ELR (cell line): ENCODE measurements at regions not wholly inside any gene's neighbourhood (a gene's known extent, or its start where the extent isn't known, plus 50 kb on each side); places are given as distances from the start of the nearest gene placed in this dataset.

Experiments
- DNase-seq: peaks from one replicate; pipeline ENCODE4 v3.0.0-alpha.2; 2015; ENCODE audit warnings: low read depth

DNA sequence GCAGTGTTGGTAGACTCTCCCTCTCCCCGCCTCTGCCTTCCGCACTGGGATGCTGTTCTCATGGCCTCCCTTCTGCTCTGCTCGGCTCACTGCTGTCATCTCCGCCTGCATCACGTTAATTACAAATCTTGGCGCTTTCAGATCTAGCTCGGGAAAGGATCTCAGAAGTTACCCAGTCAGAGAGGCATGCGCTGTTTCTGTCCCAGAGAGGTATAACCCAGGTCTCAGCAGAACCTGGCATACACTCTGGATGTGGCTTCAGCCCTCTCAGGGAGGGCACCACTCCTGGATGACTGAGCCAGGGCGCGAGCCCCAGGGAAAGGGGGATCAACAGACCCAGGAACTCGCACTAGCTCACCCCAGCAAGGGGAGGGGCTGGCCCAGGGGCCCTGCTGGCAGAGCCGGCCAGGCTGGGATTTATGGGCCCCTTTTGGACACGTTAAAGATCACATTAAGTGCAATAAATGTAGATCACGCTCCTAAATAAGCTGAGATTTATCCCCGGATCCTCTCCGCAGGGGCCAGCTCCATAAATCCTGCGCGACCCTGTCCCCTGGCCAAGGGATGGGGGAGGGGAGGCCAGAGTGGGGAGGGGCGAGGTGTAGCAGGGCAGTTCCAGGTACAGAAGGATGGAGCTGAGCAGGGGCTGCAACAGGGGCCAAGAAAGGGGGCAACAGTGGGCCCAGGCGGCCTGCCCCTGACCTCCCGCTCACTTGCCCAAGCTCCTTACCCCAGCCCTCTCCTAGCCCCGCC lies 101.3 kb upstream of the ZBTB40 start:
- DNase-seq: no peak

DNA sequence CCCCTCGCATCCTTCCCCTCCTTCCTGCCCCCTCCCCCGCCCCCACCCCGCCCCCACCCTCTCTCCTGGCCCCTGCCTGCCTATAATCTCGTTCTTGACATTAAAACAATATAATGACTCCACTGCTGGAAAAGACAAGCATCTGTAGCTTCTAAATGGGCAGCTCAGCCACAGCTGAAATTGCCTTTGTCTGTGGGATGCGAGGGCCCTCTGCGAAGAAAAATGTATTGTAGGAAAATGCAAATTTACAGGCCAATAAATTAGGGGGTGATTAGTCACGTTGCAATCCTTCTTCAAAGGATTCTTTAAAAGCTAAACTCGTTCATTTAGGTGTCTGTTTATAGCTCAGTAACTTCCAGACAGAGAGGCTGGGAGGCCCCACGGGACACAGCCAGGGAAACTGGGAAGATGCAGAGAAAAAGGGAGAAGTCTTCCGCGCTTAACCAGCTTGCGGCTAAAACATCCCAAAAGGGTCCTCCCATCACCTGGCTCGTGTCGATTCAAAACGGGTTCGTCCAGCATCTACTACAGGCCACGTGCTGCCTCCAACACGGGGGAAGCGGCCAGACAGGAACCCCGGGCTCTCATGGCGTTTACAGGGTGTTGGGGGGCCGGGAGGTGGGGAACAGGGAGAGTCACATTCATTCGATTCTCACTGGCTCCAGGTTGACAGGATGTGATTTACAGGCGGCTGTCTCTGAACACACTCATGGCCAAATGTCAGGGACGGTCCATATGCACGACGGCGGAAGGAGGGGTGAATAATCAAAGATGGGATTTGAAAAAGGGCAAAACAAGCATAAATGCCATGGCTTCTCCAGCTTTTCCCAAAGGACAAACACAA lies 100.5 kb upstream of the ZBTB40 start:
- no peak for DNase-seq

DNA sequence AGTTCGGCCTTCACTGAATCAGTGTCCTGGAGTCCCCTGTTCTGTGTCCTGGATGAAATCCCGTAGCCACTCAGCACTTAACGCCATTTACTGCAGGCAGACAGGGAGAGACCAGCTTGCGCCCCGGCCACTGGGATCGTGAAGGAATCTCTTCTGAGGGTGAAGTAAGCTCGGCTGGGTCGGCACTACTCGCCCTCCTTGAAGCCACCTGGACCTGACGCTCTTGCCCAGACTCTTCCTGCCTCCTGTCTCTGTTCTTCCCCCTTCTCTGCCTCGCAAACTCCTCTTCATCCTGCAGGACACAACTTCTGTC lies 99.9 kb upstream of the ZBTB40 start:
- no peak for DNase-seq

DNA sequence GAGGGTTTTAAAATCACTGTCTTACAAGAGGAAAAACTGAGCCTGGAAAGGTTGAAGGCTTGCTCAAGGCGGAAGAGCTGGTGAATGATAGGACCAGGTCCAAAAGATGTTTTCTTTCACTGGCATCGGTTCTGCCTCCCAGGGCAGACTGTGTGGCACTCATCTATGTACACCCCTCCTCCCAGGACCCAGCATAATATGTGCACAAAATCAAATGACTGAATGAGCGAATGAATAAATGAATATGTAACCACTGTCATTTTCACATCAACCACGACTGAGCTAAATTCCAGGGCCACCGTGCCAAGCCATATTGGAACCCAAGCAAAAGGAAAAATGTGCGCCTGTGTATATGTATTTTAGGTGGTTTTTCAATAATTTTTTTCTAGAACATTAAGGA lies 99.3 kb upstream of the ZBTB40 start:
- no peak for DNase-seq

DNA sequence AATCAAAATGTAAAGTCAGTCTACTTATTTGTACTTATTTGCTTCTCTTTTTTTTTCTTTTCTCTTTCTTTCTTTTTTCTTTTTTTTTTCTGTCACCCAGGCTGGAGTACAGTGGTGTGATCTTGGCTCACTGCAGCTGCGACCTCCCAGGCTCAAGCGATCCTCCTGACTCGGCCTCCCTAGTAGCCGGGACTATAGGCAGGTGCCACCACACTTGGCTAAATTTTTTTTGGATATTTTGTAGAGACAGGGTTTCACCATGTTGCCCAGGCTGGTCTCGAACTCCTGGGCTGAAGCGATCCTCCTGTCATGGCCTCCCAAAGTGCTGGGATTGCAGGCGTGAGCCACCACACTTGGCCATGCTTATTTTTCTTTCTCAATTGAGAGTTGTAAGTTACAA lies 98.8 kb upstream of the ZBTB40 start:
- no peak for DNase-seq

DNA sequence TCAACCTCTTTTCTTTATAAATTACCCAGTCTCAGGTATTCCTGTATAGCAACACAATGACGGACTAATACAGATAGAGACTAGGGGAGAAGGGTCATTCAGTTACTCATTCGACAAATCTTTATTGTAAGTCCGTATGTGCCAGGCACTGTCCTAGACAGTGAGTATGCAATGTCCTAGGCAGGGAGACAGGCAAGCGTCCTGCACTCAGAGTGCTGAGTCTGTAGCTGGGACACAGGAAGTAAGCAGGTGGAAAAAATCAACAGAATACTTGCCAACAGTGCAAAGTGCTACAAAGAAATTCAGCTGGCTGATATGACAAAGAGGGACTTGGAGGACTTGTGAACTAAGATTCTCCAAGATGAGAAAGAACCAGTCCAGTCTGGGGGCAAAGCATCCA lies 92.2 kb upstream of the ZBTB40 start:
- no peak for DNase-seq

DNA sequence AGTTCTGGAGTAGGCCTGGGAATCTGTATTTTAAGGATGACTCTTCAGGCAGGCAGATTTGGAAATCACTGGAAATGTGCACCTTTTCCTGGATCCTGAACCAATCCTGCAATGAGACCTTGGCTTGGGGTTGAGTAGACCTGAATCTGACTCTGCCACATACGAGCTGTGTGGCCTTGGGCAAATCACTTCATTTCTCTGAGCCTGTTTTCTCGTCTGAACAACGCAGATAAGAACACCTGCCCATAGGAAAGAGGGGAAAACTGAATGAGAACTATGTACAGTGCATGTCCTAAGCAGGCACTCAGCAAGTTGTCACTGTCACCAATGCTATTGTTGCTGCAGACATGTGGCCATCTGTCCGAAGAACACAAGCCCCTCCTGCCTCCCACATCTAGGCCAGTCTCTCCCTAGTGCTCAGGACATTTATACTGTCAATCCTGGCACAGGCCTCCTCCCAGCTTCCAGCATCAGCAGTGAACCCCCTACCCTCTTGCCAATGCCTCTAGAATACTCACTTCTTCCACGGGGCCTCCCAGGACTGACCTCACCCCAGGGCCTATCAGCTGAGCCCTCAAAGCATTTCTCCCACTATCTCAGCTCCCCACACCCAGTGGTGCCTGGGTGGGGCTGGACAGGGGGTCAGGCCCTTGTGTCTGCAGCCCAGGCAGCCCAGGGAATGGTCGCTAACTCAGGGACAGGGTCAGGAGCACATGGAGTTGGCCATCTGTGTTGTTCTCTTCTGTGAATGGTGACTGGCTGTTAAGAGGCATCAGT lies 88.8 kb upstream of the ZBTB40 start:
- DNase-seq: no peak

DNA sequence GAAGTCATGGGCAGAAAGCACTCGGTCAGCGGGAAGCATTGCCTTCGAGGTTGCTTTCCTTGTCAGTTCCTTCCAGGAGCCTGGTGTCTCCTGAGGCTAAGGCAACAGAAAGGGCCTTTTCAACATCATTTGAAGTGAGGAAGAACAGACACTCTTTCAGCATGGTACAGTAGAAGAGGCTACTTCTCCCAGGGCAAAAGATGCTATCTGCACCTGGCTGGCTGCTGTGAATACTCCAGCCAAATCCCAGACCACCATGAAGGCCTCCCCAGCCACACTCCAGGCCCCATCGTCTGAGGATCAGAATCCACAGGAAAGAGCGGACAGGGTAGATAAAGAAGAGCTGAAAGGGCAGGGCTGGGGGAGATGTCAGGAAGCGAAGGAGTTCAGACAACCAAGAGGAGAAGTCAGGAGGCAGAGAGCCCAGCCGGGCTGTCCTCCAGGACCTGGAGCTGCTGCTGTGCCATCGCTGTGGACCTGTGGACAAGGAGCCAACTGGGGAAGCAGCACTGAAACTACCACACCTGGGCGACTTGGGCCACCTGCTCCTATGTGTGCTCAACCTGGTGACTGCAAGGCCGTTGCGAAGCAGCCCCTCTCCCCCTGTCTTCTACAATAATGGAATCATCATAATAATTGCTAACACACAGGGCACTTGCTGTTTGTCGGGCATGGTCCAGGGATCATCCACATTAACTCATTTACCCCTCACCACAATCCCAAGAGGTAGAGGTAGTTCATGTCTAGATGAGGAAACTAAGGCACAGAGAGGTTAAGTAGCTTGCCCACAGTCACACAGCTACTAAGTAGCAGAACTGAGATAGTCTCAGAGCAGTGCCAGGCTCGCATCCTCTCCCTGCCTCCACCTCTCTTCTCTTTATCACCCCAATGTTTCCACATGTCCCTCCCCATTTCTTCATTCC lies 88.0 kb upstream of the ZBTB40 start:
- no peak for DNase-seq

DNA sequence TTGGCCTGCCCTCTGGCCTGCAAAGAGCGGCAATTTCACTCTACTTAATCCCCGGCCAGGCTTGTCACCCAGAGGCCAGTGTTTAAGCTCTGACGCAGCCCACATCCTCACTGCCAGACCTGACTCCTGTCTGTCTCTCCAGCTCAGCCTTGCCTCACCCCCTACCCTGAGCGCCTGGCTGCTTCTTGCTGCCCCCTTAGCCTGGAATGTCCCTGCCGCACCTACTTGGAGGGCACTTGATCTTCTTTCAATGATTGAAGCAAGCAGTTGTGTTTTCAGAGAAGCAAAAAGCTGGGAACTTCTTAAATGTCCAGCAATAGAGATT lies 87.4 kb upstream of the ZBTB40 start:
- no peak for DNase-seq

DNA sequence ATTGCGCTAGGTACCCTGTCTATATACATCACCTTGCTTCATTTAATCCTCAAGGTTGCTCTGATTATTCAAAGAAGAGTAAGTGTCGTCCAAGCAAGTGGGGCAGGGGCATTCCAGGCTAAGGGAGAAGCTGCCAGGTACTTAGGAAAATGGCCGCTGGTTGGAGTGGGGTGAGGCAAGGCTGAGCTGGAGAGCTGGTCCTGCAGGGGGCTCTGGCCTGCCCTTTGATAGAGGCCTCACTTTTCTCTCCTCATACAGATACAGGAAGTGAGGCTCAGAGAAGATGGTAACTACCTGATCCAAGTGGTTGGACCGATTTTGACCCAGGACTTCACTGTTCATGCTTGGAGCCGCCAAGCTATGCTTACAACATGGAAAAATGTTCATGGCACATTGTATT lies 86.9 kb upstream of the ZBTB40 start:
- DNase-seq: no peak

DNA sequence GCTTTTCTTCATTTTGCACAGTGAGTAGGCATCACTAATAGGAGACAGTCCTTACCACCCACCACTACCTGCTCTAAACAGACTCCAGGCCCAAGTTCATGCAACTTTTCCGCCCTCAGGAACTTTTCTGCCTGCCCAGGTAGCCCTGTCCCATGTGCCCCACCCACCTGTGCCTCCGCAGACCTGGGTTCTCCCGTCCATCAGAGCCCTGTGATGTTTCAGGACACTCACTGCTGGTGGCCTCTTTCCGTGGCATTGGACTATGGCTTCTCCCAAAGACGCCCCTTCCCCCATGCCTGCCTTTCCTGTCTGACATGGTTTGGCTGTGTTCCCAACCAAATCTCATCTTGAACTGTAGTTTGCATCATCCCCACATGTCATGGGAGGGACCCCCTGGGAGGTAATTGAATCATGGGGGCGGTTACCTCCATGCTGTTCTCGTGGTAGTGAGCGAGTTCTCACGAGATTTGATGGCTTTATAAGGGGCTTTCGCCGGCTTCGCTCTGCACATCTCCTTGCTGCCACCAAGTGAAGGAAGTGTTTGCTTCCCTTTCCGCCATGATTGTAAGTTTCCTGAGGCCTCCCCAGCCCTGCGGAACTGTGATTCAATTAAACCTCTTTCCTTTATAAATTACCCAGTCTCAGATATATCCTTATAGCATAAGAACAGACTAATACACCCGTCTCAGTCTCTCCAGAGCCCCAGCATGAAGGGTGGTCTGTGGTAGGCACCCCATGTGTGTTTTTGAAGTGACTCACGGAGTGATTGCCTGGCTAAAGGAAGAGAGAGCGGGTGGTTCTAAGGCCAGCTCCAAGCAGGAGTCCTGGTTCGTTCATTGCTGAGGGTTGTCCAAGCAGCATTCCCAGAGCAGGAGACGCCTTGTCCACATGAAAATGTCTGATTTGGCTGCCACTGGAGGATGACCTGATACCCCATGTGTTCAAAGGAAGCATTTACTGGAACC lies 86.0 kb upstream of the ZBTB40 start:
- DNase-seq: no peak

DNA sequence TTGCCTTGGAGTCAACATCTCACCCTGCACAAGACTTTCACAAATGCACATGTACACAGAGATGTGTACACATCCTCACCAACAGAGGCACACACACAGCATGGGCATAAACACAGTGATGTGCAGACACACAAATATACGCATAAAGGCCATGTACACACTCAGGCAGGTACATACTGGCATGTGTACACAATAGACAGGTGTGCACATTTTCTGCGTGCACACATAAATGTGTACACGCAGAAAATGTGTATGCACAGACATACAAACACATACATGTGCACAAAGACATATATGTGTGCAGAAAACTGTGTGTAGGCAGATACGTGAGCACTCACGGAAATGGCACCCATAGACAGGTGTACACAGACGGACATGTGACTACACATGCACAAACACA lies 85.3 kb upstream of the ZBTB40 start:
- DNase-seq: no peak

DNA sequence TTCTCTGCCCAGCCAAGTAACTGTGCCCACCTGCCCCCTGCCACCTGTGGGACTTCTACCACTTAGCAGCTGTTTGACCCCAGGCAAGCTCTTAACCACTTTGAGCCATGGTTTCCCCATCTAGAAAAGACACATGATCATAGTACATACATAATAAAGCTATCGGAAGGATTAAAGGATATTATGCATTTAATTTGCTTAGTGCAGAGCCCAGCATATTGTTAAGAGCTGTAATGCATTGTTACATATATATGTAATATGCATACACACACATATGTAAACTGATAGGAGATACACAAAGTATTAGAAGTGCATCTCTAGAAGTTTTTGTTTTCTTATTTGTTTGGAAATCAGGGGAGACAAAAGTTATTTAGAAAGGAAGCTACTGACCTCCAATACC lies 83.5 kb upstream of the ZBTB40 start:
- no peak for DNase-seq

DNA sequence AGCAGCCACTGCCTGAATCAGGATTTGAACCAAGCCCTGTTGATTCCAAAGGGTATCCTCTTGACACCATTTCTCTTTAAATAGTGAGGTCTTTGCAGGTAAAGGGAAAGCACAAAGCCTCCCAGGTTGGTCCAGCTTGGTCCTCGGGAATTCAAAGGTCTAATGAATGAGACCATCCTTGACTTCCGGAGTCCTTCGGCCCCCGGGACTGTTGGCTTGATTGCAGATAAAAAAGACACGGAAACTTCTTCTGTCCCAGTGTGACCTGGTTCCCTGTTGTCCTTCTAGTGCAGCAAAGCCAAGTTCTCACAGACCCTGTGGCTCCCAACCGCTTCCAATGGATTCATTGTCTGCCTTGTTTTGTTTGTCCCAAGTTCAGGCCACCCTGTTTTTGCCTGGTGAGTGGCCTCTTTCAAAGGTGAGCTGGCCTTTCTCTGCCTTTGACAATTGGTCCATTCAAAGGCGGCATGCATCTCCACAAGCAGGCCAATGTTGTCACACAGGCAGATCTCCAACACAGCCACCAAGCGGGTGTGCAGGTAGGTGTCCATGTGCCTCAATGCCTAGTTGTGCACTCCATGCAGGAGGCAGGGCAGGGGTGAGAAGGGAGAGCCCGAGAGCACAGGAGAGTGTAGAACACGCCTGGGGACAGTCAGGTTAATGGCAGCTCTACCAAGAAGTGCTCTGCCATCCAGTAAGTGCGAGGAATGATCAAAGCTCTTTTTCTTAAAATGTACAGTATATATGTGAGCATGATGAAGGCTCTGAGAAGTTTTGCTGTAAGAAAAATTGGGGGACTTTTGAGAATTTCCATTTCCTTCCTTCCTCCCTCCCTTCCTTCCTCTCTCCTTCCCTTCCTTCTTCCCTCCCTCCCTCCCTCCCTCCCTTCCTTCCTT lies 82.1 kb upstream of the ZBTB40 start:
- DNase-seq: no peak

DNA sequence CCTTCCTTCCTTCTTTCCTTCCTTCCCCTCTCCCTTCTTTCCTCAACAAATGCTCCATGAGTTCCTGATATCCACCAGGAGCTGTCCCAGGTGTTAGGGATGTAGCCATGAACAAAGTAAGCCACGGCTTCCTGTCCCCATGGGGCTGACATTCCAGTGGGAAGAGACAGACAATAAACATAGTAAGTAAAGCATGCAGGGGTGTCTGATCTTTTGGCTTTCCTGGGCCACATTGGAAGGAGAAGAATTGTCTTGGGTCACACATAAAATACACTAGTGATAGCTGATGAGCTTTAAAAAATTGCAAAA lies 81.5 kb upstream of the ZBTB40 start:
- no peak for DNase-seq

DNA sequence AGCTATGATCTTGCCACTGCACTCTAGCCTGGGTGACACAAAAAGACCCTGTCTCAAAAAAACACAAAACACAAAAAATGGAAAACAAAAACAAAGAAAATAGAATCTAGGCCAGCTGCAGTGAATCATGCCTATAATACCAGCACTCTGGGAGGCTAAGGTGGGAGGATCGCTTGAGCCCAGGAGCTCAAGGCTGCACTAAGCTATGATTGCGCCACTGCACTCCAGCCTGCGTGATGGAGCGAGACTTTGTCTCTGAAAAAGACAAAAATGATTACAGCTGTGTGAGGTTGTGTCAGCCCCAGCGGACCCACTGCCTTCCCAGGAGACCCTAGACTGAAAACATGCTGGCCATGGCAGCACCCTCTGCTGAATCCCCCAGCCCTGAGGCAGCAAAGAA lies 80.2 kb upstream of the ZBTB40 start:
- no peak for DNase-seq

DNA sequence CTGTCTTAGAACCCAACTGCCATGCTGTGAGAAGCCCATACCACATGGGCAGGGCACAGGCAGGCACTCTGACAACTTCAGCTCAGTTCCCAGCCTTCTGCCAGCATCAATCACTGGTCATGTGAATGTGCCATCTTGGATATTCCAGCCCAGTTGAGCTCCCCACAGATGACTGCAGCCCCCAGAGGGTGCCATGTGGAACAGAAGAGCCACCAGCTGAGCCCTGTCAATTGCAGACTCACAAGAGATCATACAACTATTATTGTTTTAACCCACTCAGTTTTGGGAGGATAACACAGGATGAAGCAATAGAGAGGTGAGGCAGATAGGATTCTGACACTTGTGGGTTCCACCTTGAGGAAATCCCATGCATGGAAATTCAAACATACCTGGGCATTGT lies 78.4 kb upstream of the ZBTB40 start:
- no peak for DNase-seq

DNA sequence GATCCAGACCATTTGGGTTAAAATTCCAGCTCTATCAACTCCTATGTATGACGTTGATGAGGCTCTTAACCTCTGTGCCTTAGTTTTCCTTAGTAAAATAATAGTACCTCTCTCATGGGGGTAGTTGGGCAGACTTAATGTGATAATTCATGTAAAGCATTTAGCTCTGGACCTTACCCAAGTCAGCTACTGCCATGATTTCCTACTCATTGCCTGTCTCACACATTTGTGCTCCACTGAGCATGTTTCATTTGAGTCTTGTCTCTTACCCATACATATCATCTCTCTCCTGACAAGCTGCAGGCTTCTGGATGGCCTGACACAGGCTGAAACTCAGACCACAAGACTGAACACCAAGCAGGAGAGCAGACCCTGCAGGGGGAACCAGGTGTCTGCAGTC lies 77.7 kb upstream of the ZBTB40 start:
- no peak for DNase-seq

DNA sequence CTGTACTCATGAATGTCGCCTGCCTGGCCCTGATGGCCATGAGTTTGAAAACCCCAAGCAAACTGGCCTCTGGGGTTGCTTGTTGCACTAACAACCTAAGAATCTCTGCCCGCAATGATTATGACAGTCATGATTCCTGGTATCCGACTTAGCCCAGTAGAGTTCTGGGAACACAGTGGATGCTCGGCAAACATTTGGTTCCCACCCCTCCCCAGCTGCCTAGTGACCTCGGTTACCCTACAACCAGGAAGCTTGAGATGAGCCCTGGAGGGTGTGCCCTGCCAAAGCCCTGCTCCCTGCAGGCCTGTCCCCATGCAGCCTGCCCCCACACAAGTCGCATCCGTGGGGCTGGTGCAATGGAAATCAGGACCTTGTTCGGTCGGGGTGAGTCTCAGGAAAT lies 76.0 kb upstream of the ZBTB40 start:
- DNase-seq: no peak

DNA sequence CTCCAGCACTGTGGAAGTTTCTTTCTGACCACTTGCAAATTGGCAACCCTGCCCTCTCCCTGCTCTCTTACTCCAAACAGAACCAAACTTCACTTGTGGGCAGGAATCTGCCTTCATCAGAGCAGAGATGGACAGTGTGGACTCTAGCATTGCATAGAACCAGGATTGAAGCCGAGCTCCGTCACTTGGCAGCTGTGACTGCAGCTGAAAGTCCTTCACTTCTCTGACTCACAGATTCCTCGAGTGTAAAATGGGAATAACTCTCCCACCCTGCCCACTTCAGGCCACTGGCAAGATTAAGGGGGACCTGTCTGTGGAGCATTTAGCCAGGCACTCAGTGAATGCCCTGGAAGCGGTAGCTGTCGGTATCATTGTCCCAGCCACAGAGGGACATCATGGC lies 75.7 kb upstream of the ZBTB40 start:
- no peak for DNase-seq
